Activated T-cell treated with anti-CD3 and anti-CD28 coated beads for 4 hours (primary cell): ENCODE measurements at regions not wholly inside any gene's neighbourhood (a gene's known extent, or its start where the extent isn't known, plus 50 kb on each side); places are given as distances from the start of the nearest gene placed in this dataset.
"Not testable (repeated sequence)": the region's sequence is repeated elsewhere in the genome, so short reads cannot be mapped to it uniquely, and the experiment has no call there.

ENCODE experiments used
- DNase-seq: peaks from one replicate; pipeline ENCODE4 v3.0.0-alpha.2; 2020

- no peak for DNase-seq
These were observed 102.3 kb upstream of the CPSF6 start for GRCh38 chr12:69136931-69137613.

DNA sequence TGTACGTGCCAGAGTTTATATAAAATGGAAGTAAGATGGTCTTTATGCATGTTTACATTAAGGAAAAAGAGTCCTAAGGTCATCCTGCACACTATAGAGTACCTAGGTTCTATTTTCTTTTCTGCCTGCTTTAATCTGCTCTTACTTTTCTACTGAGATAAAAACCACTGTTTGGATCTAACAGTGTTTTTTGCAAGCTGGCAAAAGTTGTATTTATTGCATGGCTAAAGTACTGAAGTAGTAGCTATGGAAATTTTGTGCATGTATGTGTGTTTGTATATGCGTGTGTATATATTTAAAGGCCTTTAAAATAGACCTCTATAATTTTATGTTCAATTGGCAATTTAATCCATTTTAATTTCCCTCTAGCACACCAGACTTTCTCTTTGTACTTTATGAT lies 98.3 kb upstream of the CPSF6 start:
- no peak for DNase-seq

GRCh38 chr12:69149270-69149669 lies 90.1 kb upstream of the CPSF6 start:
- no peak for DNase-seq

DNA sequence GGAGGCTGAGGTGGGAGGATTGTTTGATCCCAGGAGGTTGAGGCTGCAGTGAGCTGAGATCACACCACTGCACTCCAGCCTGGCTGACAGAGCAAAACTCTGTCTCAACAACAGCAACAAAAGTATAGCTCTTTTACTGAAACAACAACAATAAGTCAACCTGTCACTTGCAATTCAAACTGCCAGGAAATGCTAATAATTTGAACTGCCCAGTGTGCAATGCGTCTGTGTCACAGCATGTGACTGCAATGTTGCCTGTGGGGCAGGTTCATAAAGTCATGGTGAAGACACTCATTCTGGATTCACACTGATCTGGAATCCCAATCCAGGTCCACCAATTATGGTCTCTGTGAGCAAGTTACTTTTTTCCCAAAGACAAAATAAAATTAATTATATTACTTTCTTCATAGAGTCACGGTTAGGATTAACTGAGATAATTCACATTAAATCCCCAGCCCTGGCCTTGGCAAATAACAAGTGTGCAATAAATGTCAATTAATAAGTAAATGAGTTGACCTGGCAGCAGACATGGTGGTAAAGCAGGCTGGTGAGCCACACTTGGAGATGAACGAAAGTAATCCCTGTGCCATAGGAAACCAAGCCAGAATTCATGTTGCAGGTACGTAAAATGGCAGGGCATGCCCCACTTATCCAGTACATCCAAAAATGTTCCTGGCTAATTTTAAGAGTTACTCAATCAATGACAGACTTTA lies 89.1 kb upstream of the CPSF6 start:
- DNase-seq, result no peak

DNA sequence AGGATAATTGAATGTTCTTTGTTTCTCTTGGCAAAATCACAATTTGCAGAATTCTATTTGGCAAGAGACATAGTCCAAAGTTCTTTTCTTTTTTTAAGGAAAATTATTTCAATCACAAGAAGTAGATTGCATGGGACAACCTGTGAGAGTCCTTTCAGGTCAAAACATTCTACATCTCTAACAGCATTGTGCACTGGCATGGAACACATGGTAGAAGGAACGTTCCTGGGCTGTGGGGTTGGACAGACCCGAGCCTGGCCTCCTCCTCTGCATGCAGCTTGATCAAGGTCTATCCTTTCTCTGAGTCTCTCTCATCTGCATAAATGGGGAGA lies 88.6 kb upstream of the CPSF6 start:
- no peak for DNase-seq

DNA sequence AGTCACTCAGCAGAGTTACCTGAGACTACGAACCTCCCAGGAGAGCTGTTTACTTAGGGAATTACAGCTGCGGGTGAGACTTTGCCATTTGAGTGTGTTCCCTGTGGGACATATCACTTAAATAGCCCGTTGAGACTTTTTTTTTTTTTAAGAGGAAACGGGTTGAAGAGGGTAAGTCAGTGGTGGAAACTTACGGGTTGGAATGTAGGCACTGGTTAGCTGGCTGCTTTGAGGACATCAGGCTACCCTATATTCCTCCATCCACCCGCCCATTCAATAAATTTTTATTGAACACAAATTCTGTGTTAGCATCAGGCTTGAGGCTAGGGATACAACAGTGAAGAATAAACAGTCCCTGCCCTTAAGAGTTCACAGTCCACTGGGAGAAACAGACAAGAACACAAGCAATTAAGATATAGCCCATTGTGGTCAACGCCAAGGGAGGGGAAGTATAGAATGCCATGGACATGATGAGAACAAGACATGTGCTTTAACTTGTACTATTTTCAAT lies 88.1 kb upstream of the CPSF6 start:
- DNase-seq, result no peak

GRCh38 chr12:69154585-69155363 lies 84.6 kb upstream of the CPSF6 start:
- DNase-seq, result peak; percentile 72

DNA sequence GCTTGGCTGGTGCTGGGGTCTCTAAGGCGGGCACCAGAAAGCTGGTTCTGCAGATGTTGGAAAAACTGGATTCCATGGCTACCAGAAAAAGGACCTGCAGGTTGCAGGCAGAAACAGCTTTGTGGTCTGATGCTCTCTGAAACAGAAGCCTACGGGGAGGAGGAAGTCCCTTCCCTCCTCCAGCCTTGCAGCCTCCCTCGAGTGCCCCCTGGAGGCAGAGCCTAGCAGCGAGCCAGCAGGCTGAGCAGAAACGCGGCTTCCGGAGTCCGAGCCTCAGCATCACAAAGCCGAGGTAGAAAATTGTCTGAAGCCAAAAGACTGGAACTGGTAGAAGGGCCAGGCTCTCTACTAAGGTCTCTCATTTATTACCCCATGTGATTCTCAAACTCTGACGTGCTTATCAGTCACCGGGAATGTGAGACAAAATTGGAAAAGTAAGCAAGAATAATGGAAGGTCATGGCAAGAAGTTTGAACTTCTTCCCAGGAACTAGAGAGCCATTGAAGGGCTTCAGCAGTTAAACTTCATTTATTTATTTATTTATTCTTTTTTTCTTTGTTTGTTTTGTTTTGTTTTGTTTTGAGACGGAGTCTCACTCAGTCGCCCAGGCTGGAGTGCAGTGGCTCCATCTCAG lies 82.2 kb upstream of the CPSF6 start:
- DNase-seq, result peak; percentile 89

DNA sequence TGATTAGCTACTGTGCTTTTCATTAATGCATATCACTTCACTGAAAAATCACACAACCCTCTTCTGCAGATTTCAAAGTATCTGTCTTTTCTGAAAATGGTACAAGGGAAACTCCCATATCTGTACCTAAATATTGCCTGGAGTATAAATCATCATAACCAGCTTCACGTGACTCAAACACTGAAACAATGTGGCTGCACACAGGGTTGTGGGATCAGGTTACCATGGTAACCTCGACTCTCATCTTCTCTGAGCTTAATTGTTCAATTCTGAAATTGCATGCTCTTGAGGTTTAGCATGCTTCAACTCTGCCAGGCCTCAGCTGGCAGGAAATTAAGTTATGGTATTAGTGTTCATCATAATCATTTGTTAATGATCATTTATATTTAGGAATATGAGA lies 77.5 kb upstream of the CPSF6 start:
- no peak for DNase-seq

DNA sequence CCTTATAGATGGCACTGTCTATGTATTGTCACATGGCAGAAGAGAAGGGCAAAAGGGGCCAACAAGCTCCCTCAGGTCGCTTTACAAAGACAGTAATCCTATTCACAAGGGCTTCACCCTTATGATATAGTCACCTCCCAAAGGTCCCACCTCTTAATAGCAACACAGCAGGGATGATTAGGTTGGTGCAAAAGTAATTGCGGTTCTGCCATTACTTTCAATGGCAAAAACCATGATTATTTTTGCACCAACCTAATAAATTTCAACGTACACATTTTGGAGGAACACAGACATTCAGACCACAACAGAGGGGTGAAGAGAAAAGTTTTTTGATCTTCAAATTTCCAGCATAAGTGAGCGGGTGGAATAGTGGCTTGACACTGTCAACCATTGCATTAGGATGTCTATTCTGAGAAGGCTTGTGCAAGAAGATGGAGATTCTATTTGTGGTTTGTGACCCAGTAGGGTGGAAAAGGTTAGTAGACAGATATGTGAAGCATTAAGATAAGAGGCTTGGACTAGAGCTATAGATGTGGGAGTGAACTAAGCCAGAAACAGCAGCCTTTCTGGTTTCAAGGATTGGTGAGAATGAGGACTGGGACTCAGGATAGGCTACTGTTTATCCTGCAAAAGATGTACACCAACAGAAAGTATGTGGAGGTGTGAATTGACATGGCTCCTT lies 75.5 kb upstream of the CPSF6 start:
- DNase-seq, result no peak

DNA sequence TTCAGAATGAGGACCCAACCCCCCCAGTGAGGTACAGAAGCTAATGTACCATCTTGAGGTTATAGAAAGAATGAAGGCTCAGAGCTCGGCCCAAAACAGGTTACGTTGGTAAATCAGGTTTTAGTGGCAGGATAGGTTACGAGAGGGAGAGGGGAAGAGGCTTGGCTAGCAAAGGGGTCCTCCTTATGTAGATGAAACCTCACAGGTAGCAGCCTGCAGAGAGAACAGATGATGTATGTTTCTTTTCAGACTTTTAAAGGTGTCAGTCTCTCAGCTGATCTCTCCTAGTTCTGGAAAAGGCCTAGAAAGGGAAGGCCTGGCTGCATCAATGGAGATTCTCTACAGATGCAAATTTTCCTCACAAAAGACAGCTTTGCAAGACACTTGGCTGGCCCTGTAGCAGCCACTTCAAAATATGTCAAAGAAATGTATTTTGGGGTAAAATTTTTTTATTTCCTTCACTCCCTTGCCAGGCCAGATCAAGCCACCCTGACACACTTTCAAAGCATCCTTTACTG lies 71.7 kb upstream of the CPSF6 start:
- no peak for DNase-seq

- no peak for DNase-seq
These were observed 71.0 kb upstream of the CPSF6 start for GRCh38 chr12:69168363-69168762.

DNA sequence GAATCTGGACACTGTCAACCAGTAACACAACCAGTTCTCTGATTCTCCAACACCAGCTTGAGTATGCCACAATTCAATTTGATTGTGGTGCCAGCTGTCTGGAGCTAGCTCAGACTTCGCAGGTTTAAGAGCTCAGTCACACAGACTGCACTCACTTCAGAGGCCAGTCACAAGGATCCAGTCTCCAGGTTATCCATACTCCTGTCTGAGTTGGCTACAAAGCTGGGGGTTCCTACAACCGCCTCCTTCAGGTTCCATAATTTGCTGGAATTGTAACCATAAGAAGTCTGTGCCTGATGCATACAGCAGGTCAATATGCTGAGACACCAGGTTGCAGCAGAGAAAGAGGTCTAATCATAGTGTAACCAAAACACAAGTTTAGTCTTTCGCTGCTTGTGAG lies 70.5 kb upstream of the CPSF6 start:
- no peak for DNase-seq

GRCh38 chr12:69170293-69170692 lies 69.1 kb upstream of the CPSF6 start:
- DNase-seq, result no peak

GRCh38 chr12:69171881-69172280 lies 67.5 kb upstream of the CPSF6 start:
- no peak for DNase-seq

- no peak for DNase-seq
These were observed 66.9 kb upstream of the CPSF6 start for GRCh38 chr12:69172491-69172890.

GRCh38 chr12:69173368-69173767 lies 66.0 kb upstream of the CPSF6 start:
- DNase-seq, result no peak

- DNase-seq, result no peak
These were observed 59.6 kb upstream of the CPSF6 start for GRCh38 chr12:69179786-69180185.

DNA sequence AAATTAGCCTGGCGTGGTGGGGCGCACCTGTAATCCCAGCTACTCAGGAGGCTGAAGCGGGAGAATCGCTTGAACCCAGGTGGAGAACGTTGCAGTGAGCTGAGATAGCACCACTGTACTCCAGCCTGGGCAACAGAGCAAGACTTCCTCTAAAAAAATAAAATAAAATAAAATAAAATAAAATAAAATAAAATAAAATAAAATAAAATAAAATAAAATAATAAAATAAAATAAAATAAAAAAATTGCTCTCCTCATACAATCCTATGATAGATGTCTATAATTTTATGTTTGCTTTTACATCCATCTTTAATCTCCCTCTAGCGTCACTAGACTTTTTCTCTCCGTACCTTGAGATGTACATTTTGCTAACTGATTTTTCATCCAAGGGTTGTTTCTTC lies 51.8 kb upstream of the CPSF6 start:
- not testable (repeated sequence) for DNase-seq

DNA sequence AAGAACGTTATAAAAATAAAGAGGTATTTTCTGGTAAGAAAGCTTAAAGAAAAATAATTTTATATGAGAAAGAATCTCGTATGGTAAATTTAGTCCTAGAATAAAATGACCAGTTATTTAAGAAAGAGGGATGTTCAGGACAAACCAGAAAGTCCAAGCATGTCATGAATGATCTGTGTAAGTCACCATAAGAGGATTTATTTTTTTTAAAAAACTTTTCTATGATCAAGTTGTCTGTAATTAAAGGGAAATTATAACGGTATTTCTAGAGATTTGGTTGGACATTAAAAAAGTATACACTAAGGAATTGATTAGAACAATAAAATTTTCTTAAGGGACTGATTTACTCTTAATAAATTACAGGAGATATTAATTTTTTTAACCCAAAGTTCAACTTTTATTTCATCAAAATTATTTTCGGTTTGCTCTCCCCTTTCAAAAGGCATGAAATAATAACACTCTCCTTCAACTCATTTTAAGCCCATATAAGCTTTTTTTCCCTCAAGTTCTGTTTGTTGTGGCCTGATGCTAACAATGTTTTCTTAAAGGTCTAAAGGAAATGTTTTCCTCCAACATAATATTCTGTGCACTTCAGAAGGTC lies 49.9 kb upstream of the CPSF6 start:
- no peak for DNase-seq
